Naive thymus-derived CD4-positive, alpha-beta T cell (primary cell): ENCODE measurements at regions not wholly inside any gene's neighbourhood (a gene's known extent, or its start where the extent isn't known, plus 50 kb on each side); places are given as distances from the start of the nearest gene placed in this dataset.
"Not testable (repeated sequence)": the region's sequence is repeated elsewhere in the genome, so short reads cannot be mapped to it uniquely, and the experiment has no call there.

Experiments used
- ATAC-seq: fragments of 150-1000 bp; cut with Tn5 transposase; 2 replicates; pipeline ENCODE4 v1.10.0; 2021; ENCODE audit warnings: mild to moderate bottlenecking, moderate library complexity
- CTCF ChIA-PET: fragments of 350-600 bp; sonication (Branson Sonifier 250); formaldehyde crosslinking; loops from one replicate; lab custom pipeline; 2021; ENCODE audit warnings: antibody characterized with exemption; lab: Charles Lee
- POLR2A ChIA-PET: fragments of 350-600 bp; sonication (Branson Sonifier 250); formaldehyde crosslinking; loops from one replicate; lab custom pipeline; 2021; ENCODE audit warnings: antibody characterized with exemption, inconsistent platforms; lab: Charles Lee
- DNase-seq, 9 donors: peaks; one replicate each; pipeline versions ENCODE4 v3.0.0 to v3.0.0-alpha.2; 2020 to 2022; ENCODE audit warnings: mixed read lengths in 1 of 9
- H3K27ac ChIP-seq: one replicate; pipeline ENCODE4 v1.7.0; 2013; ENCODE audit warnings: mild to moderate bottlenecking, low read depth, low read length, moderate library complexity
- H3K27me3 ChIP-seq, 2 donors: one replicate each; pipeline ENCODE4 v1.7.0; 2013; ENCODE audit warnings: low read length in 2 of 2, mild to moderate bottlenecking in 2 of 2, moderate library complexity in 2 of 2; ENCODE audit not compliant: control insufficient read depth in 2 of 2, insufficient read depth in 2 of 2
- H3K36me3 ChIP-seq, 3 experiments: 1 replicate in 2 of 3; 2 replicates in 1 of 3; pipeline ENCODE4 v1.7.0; 2013; ENCODE audit warnings: low read length in 3 of 3, mild to moderate bottlenecking in 3 of 3, moderate library complexity in 1 of 3; ENCODE audit not compliant: insufficient read depth in 3 of 3, control insufficient read depth in 2 of 3
- H3K4me1 ChIP-seq, 2 donors: one replicate each; pipeline ENCODE4 v1.7.0; 2013; ENCODE audit warnings: low read length in 2 of 2, mild to moderate bottlenecking in 2 of 2, moderate library complexity in 1 of 2; ENCODE audit not compliant: control insufficient read depth in 2 of 2, insufficient read depth in 2 of 2
- H3K4me3 ChIP-seq: 2 replicates; pipeline ENCODE4 v1.7.0; 2013; ENCODE audit warnings: mild to moderate bottlenecking, low read length
- H3K9me3 ChIP-seq, 3 experiments: 1 replicate in 2 of 3; 2 replicates in 1 of 3; pipeline ENCODE4 v1.7.0; 2013; ENCODE audit warnings: low read length in 3 of 3; ENCODE audit not compliant: control insufficient read depth in 2 of 3
- H3K27ac Mint-ChIP-seq, 9 donors: one replicate each; pipeline ENCODE4 v1.8.0; 2020 to 2022; ENCODE audit warnings: mixed read lengths in 9 of 9, mild to moderate bottlenecking in 8 of 9, moderate library complexity in 5 of 9, inconsistent platforms in 2 of 9
- H3K27me3 Mint-ChIP-seq, 5 donors: one replicate each; pipeline ENCODE4 v1.8.0; 2021 to 2022; ENCODE audit warnings: mixed read lengths in 5 of 5, mild to moderate bottlenecking in 1 of 5
- H3K36me3 Mint-ChIP-seq, 5 donors: one replicate each; pipeline ENCODE4 v1.8.0; 2020 to 2022; ENCODE audit warnings: mixed read lengths in 5 of 5, mild to moderate bottlenecking in 3 of 5, inconsistent platforms in 1 of 5
- H3K4me1 Mint-ChIP-seq, 7 donors: one replicate each; pipeline ENCODE4 v1.8.0; 2020 to 2022; ENCODE audit warnings: mixed read lengths in 7 of 7, mild to moderate bottlenecking in 3 of 7, inconsistent platforms in 1 of 7
- H3K4me3 Mint-ChIP-seq, 10 donors: one replicate each; pipeline ENCODE4 v1.8.0; 2020 to 2022; ENCODE audit warnings: mild to moderate bottlenecking in 10 of 10, mixed read lengths in 10 of 10, moderate library complexity in 6 of 10, inconsistent platforms in 2 of 10
- H3K9me3 Mint-ChIP-seq, 11 donors: one replicate each; pipeline ENCODE4 v1.8.0; 2020 to 2022; ENCODE audit warnings: mixed read lengths in 11 of 11, mild to moderate bottlenecking in 4 of 11, inconsistent platforms in 1 of 11, moderate library complexity in 1 of 11
- intact Hi-C, 2 donors: fragments of 100-400 bp; cut with micrococcal nuclease; formaldehyde crosslinking; loops; one replicate each; pipeline ENCODE4 v1.15.1; 2023

- H3K27me3 Mint-ChIP-seq, H3K4me1 ChIP-seq, H3K27me3 ChIP-seq, H3K36me3 ChIP-seq, H3K4me3 Mint-ChIP-seq, H3K4me1 Mint-ChIP-seq, intact Hi-C loops, ATAC-seq, H3K27ac ChIP-seq, H3K4me3 ChIP-seq, H3K27ac Mint-ChIP-seq, DNase-seq, H3K36me3 Mint-ChIP-seq, H3K9me3 ChIP-seq, POLR2A ChIA-PET: not testable (repeated sequence)
- CTCF ChIA-PET = interaction anchor here (0.5 to 0.7 kb wide), 2 partner anchors 201 to 1052 kb away, joined by 3 read pairs; no protein-coding TSS in a partner anchor
- peaks cover 0 to 25% (median 4%) of the 10 kb centered on the region in 11 donors for H3K9me3 Mint-ChIP-seq
Observed at GRCh38 chr19:21668072-21668773, 99.2 kb downstream of the ZNF100 start.

DNA sequence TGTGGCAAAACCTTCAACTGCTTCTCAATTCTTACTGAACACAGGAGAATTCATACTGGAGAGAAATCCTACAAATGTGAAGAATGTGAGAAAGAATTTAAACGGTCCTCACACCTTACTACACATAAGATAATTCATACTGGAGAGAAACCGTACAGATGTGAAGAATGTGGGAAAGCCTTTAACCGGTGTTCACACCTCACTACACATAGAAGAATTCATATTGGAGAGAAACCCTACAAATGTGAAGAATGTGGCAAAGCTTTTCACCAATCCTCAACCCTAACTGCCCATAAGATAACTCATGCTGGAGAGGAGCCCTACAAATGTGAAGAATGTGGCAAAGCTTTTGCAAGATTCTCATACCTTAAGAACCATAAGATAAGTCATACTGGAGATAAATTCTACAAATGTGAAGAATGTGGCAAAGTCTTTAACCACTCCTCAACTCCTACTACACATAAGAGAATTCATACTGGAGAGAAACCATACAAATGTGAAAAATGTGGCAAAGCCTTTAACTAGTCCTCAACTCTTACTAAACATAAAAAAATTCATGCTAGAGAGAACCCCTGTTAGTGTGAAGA is 111.7 kb downstream of the ZNF100 start:
- Histone ChIP-seq H3K27me3 (no peaks in the 10 kb centered on the region), H3K4me3 (no peak overlapping the region), H3K36me3 (no peaks in the 10 kb centered on the region), H3K27ac (no peak overlapping the region), H3K9me3 (peaks cover 0 to 5% (median 0%) of the 10 kb centered on the region in 3 experiments), H3K4me1 (no peaks in the 10 kb centered on the region)
- Mint-ChIP-seq H3K36me3 (peaks cover 0 to 10% (median 8%) of the 10 kb centered on the region in 5 donors), H3K27ac (no peak overlapping the region), H3K4me3 (no peak overlapping the region), H3K27me3 (peaks cover 0 to 3% (median 0%) of the 10 kb centered on the region in 5 donors), H3K9me3 (peaks cover 0 to 52% (median 26%) of the 10 kb centered on the region in 11 donors), H3K4me1 (no peaks in the 10 kb centered on the region)
- DNase-seq (no peak), ATAC-seq (no peak)
- POLR2A ChIA-PET = no interaction called here
- intact Hi-C loops = no loop called here
- CTCF ChIA-PET = no interaction called here

- H3K4me3 Mint-ChIP-seq, CTCF ChIA-PET, H3K27me3 ChIP-seq, H3K27ac ChIP-seq, DNase-seq, intact Hi-C loops, H3K9me3 ChIP-seq, H3K27me3 Mint-ChIP-seq, H3K4me1 ChIP-seq, H3K4me1 Mint-ChIP-seq, H3K36me3 ChIP-seq, H3K27ac Mint-ChIP-seq, POLR2A ChIA-PET, H3K4me3 ChIP-seq, ATAC-seq: not testable (repeated sequence)
- Mint-ChIP-seq H3K36me3 (peaks cover 0 to 27% (median 13%) of the 10 kb centered on the region in 5 donors), H3K9me3 (peaks cover 9 to 74% (median 36%) of the 10 kb centered on the region in 11 donors)
Observed at GRCh38 chr19:21651478-21651877, 115.9 kb downstream of the ZNF100 start.

GRCh38 chr19:21638776-21639175 is 128.6 kb downstream of the ZNF100 start:
- H3K4me1 ChIP-seq = no peaks in the 10 kb centered on the region
- intact Hi-C loops = no loop called here
- no peaks in the 10 kb centered on the region for H3K36me3 ChIP-seq
- peaks cover 0 to 4% (median 0%) of the 10 kb centered on the region in 5 donors for H3K36me3 Mint-ChIP-seq
- no peaks in the 10 kb centered on the region for H3K27me3 ChIP-seq
- no peak overlapping the region for H3K4me3 ChIP-seq
- no peaks in the 10 kb centered on the region for H3K4me1 Mint-ChIP-seq
- ATAC-seq (no peak), DNase-seq (no peak)
- no peak overlapping the region for H3K27ac ChIP-seq
- peaks cover 1 to 26% (median 9%) of the 10 kb centered on the region in 11 donors for H3K9me3 Mint-ChIP-seq
- H3K27ac Mint-ChIP-seq = no peak overlapping the region
- ChIA-PET CTCF (no interaction called here), POLR2A (no interaction called here)
- no peaks in the 10 kb centered on the region for H3K9me3 ChIP-seq
- no peaks in the 10 kb centered on the region for H3K27me3 Mint-ChIP-seq
- no peak overlapping the region for H3K4me3 Mint-ChIP-seq

DNA sequence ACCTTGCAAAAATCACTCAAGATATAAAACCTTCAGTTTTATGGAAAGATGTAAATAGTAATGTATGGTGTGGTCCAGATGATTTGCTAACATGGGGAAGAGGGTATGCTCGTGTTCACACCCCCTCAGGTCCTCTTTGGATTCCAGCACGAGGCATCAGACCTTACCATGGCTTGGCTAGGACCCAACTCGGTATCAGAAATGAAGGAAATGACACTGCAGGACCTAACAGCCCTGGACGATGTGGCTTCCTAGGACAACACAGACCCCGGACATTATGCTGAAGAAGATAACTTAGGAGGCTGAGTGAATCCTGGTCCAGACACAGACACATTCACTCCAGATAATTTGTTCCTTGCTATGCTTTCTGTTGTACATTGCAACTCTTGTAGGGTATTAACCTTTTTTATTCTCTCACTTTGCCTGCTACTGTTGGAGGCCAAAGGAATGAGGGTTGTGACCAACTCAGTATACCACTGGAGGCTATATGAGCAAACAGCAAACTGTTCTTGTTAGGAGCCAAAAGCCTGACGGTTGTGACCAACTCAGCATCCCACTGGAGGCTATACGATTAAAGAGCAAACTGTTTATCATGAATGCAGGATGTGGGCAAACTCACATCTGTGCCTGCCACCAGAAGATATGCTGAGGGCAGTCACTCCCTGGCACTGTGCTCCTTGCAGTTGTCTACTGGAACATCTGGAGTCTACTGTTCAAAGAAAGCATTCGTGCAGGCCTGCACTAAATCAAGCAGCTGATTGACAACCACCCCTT is 121.7 kb downstream of the ZNF429 start:
- Histone ChIP-seq H3K27ac (no peak overlapping the region), H3K4me1 (no peaks in the 10 kb centered on the region), H3K36me3 (no peaks in the 10 kb centered on the region), H3K27me3 (no peaks in the 10 kb centered on the region), H3K9me3 (no peaks in the 10 kb centered on the region), H3K4me3 (no peak overlapping the region)
- ATAC-seq (no peak), DNase-seq (no peak)
- POLR2A ChIA-PET = interaction anchor here (0.6 kb wide), 1 partner anchor 1646 kb away, joined by 3 read pairs; no protein-coding TSS in a partner anchor
- CTCF ChIA-PET = interaction anchor here (0.6 kb wide), 1 partner anchor 101 kb away, joined by 3 read pairs; no protein-coding TSS in a partner anchor
- peak overlapping the region in 1 of 9 donors; percentile 55 for H3K27ac Mint-ChIP-seq
- H3K4me1 Mint-ChIP-seq = peaks cover 0 to 10% (median 0%) of the 10 kb centered on the region in 7 donors
- no peaks in the 10 kb centered on the region for H3K27me3 Mint-ChIP-seq
- H3K9me3 Mint-ChIP-seq = peaks cover 0 to 39% (median 5%) of the 10 kb centered on the region in 11 donors
- H3K4me3 Mint-ChIP-seq = no peak overlapping the region
- intact Hi-C loops = no loop called here
- peaks cover 0 to 6% (median 0%) of the 10 kb centered on the region in 5 donors for H3K36me3 Mint-ChIP-seq

GRCh38 chr19:21626091-21626490 is 120.7 kb downstream of the ZNF429 start:
- ChIA-PET CTCF (interaction anchor here (0.6 kb wide), 1 partner anchor 100 kb away, joined by 3 read pairs; no protein-coding TSS in a partner anchor), POLR2A (interaction anchor here (0.6 to 0.7 kb wide), 2 partner anchors 56 to 1647 kb away, joined by 3 read pairs; no protein-coding TSS in a partner anchor)
- intact Hi-C loops = no loop called here
- peaks cover 0 to 10% (median 0%) of the 10 kb centered on the region in 7 donors for H3K4me1 Mint-ChIP-seq
- Histone ChIP-seq H3K9me3 (no peaks in the 10 kb centered on the region), H3K4me1 (no peaks in the 10 kb centered on the region), H3K36me3 (no peaks in the 10 kb centered on the region), H3K27me3 (no peaks in the 10 kb centered on the region), H3K27ac (no peak overlapping the region), H3K4me3 (no peak overlapping the region)
- no peak overlapping the region for H3K4me3 Mint-ChIP-seq
- no peak overlapping the region for H3K27ac Mint-ChIP-seq
- H3K36me3 Mint-ChIP-seq = peaks cover 0 to 6% (median 0%) of the 10 kb centered on the region in 5 donors
- H3K27me3 Mint-ChIP-seq = no peaks in the 10 kb centered on the region
- peaks cover 0 to 45% (median 4%) of the 10 kb centered on the region in 11 donors for H3K9me3 Mint-ChIP-seq
- DNase-seq = no peak
- ATAC-seq = no peak
